ENCODE measurements at regions not wholly inside any gene's neighbourhood (a gene's known extent, or its start where the extent isn't known, plus 50 kb on each side); places are given as distances from the start of the nearest gene placed in this dataset.
"Not testable (repeated sequence)": the region's sequence is repeated elsewhere in the genome, so short reads cannot be mapped to it uniquely, and the experiment has no call there.

DNA sequence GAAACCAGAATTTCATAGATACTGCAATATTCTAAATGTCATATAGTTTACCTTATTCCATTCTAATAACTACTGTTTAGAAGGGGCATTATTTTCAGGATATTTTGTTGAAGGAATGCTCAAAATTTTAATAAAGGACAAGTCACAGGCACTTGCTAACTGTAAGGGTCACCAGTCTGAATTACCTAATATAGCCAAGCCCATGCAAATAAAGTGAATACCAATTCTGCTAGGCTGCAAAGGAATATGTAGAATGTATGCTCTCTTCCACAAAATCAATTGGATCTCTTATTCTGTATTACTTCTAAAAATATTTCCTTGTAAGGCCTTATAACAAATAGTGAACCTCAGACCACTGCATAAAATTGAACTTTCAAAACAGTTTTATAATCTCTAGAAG lies 52.3 kb upstream of the FAT4 start:
- no peak for DNase-seq (ENCODE audit: low spot score)

DNA sequence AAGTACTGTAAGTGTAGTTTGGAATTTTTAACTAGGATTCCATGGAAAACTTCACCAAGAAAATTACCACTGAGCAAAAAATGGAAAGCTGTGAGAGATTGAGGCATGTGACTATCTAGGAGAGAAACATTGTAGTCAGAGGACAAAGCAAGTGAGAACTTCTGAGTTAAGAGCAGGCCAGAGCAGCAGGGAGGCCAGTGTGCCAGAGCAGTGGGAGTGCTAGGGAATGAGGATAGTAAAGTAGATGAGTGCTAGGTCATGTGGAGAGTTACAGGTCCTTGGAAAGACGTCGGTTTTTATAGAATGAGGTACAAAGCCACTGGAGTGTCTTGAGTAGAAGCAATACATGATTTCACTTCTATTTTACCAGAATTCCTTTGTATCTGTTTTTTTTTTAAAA lies 52.7 kb upstream of the FAT4 start:
- no peak for DNase-seq (ENCODE audit: low spot score)

DNA sequence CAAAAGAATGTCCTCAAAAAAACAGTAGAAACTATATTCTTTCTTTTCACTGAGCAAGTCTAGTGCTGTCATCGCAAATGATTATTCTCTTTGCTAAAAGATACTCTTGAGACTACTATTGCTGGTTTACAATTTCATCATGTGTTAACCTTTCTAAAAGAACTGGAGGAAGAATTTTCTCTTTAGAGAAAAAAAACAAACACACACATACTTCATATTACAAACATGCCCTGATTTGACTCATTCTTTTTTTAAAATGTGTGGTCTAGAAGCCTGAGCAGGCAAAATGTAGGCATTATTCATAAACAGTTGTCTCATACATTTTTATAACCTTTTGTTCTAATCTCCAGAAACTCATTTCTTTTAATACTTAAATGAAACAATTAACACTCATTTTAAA lies 60.6 kb upstream of the FAT4 start:
- DNase-seq (ENCODE audit: low spot score), result peak; percentile 2

GRCh38 chr4:125244848-125245450 lies 69.8 kb upstream of the FAT4 start:
- peak; percentile 22 for DNase-seq (ENCODE audit: low spot score)

GRCh38 chr4:125243789-125244397 lies 70.9 kb upstream of the FAT4 start:
- DNase-seq (ENCODE audit: low spot score), result no peak

- no peak for DNase-seq (ENCODE audit: low spot score)
Observed at GRCh38 chr4:125235971-125236370, 78.8 kb upstream of the FAT4 start.

DNA sequence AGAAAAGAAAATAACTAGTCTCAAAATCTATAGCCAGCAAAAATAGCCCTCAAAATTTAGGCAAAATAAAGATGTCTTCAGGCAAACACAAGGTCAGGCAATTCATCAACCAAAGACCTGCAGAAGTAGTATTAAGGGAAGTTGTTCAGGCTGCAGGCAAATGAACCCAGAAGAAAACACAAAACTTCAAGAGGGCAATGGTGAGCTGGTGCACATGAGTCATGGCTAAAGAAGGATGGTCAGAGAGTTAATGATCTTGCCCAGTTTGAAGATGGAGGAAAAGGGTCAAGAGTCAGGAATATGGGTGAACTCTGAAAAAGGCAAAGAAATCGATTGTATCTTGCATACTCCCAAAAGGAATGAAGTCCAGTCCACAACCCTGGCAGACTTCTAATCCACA lies 83.1 kb upstream of the FAT4 start:
- DNase-seq (ENCODE audit: low spot score), result no peak

DNA sequence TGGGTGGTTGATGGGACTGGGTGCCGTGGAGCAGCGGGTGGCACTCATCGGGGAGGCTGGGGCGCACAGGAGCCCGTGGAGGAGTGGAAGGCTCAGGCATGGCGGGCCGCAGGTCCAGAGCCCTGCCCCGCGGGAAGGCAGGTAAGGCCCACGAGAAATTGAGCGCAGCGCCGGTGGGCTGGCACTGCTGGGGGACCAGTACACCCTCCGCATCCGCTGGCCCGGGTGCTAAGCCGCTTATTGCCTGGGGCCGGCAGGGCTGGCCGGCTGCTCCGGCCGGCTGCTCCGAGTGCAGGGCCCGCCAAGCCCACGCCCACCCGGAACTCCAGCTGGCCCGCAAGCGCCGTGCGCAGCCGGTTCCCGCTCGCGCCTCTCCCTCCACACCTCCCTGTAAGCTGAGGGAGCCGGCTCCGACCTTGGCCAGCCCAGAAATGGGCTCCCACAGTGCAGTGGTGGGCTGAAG lies 85.1 kb upstream of the FAT4 start:
- no peak for DNase-seq (ENCODE audit: low spot score)

- no peak for DNase-seq (ENCODE audit: low spot score)
Observed at GRCh38 chr4:125225806-125226205, 88.9 kb upstream of the FAT4 start.

- DNase-seq (ENCODE audit: low spot score), result no peak
Observed at GRCh38 chr4:125200556-125200955, 114.2 kb upstream of the FAT4 start.

DNA sequence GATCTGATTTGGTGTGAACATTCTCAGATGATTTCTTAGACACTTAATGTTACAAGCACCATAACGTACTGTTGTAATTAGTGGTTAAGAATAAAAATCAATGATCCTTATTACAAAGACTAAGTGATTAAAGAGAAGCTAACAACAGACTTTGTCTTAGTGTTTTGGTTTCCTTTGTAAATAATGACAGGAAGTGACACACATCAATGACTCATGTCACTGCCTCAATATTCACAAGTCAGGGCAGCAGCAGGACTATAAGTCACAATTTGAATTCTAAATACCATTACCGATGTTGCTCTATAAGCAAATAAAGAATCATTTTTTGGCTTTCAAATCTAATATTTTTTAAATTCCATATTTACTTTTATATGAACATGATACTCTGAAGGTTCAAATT lies 115.8 kb upstream of the FAT4 start:
- DNase-seq (ENCODE audit: low spot score), result peak; percentile 10

DNA sequence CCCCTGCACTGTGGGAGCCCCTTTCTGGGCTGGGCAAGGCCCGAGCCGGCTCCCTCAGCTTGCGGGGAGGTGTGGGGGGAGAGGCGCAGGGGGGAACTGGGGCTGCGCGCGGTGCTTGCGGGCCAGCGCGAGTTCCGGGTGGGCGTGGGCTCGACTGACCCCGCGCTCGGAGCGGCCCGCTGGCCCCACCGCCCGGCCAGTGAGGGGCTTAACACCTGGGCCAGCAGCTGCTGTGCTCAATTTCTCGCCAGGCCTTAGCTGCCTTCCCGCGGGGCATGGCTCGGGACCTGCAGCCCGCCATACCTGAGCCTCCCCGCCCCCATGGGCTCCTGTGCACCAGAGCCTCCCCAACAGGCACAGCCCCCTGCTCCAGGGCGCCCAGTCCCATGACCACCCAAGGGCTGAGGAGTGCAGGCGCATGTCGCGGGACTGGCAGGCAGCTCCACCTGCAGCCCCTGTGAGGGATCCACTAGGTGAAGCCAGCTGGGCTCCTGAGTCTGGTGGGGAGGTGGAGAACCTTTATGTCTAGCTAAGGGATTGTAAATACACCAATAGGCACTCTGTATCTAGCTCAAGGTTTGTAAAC lies 122.8 kb upstream of the FAT4 start:
- DNase-seq (ENCODE audit: low spot score), result not testable (repeated sequence)

DNA sequence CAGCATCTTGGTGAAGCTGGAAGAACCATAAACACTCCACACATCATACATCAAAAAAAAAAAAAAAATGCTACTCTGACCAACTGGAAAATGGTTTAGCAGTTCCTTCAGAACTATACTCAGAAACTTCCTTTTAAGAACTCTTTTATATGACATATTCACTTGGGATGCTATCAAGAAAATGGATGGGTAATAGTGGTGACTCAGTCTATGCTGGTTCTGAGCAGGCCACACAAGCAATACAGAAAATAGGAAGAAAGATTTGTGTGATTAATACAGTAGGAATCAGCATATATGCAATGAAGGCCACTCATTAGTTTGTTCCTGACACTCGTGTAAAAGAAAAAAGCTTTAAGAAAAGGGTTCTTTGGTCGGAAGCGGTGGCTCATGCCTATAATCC lies 123.5 kb upstream of the FAT4 start:
- DNase-seq (ENCODE audit: low spot score), result peak; percentile 61

GRCh38 chr4:125187226-125188176 lies 127.3 kb upstream of the FAT4 start:
- peak; percentile 57 for DNase-seq (ENCODE audit: low spot score)

GRCh38 chr4:125184116-125184515 lies 130.6 kb upstream of the FAT4 start:
- no peak for DNase-seq (ENCODE audit: low spot score)

DNA sequence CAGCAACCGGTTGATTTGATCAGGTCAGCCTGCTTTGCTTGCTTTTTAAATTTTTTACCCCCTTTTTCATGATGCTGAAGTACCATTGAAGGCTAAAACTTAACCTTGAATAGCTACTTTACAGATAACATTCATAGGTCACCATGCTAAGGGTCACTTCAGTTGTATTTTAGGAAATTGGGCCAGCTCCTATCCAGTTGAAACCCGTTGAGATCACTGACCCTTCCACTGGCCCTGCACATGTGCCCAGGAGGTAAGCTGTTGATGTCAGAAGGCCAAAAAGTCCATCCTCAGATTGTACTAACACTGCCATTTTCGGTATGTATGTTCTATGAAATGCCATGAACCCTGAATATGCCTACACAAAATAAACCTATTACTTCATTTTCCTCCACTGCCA lies 133.0 kb upstream of the FAT4 start:
- DNase-seq (ENCODE audit: low spot score), result no peak

DNA sequence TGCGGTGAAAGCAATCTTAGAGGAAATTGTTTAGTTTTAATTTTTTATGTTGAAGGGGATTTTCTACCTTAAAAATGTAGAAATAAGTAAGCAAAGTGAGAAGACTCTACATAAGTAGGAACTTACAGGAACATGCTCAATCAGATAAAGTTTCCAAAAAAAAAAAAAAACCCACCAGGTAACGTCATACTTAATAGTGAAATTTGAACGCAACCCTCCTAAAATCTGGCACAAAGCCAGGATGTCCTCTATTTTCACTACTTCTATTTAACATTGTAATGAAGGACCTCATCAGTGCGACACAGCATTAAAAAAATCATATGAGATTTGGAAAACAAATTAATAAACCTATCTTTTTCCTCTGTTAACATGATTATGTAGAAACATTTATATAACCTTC lies 135.0 kb upstream of the FAT4 start:
- DNase-seq (ENCODE audit: low spot score), result no peak

- DNase-seq (ENCODE audit: low spot score), result no peak
Observed at GRCh38 chr4:125169192-125169591, 145.6 kb upstream of the FAT4 start.

GRCh38 chr4:125168531-125168930 lies 146.2 kb upstream of the FAT4 start:
- peak; percentile 2 for DNase-seq (ENCODE audit: low spot score)

- DNase-seq (ENCODE audit: low spot score), result not testable (repeated sequence)
Observed at GRCh38 chr4:125166012-125166411, 148.7 kb upstream of the FAT4 start.

GRCh38 chr4:125159001-125159400 lies 155.8 kb upstream of the FAT4 start:
- DNase-seq (ENCODE audit: low spot score), result no peak

GRCh38 chr4:125155251-125155650 lies 159.5 kb upstream of the FAT4 start:
- no peak for DNase-seq (ENCODE audit: low spot score)
